Esophagus muscularis mucosa (tissue), 4 donors: ENCODE measurements at regions not wholly inside any gene's neighbourhood (a gene's known extent, or its start where the extent isn't known, plus 50 kb on each side); places are given as distances from the start of the nearest gene placed in this dataset.
"Not testable (repeated sequence)": the region's sequence is repeated elsewhere in the genome, so short reads cannot be mapped to it uniquely, and the experiment has no call there.

Experiments used
- DNase-seq: peaks from one replicate; pipeline ENCODE4 v3.0.0-alpha.2; 2017; ENCODE audit errors: extremely low spot score
- H3K27ac ChIP-seq, 4 donors: fragments of 200-600 bp; sonication (generic); replicated peaks in 1 of 4; 1 replicate in 3 of 4; 2 replicates in 1 of 4; pipeline ENCODE4 v1.5.1; 2016 to 2019; ENCODE audit warnings: mild to moderate bottlenecking in 1 of 4
- H3K27me3 ChIP-seq, 4 donors: fragments of 200-600 bp; sonication (generic); one replicate each; pipeline versions ENCODE4 v1.5.1 to v1.6.0; 2016 to 2019
- H3K36me3 ChIP-seq, 4 donors: fragments of 200-600 bp; sonication (generic); one replicate each; pipeline ENCODE4 v1.5.1; 2016 to 2019
- H3K4me1 ChIP-seq, 4 donors: fragments of 200-600 bp; sonication (generic); one replicate each; pipeline ENCODE4 v1.5.1; 2016 to 2019
- H3K4me3 ChIP-seq, 4 donors: fragments of 200-600 bp; sonication (generic); 1 replicate in 2 of 4; 2 replicates in 2 of 4; pipeline ENCODE4 v1.5.1; 2016 to 2019; ENCODE audit warnings: mild to moderate bottlenecking in 4 of 4, moderate library complexity in 1 of 4
- H3K9me3 ChIP-seq, 4 donors: fragments of 200-600 bp; sonication (generic); 1 replicate in 3 of 4; 2 replicates in 1 of 4; pipeline ENCODE4 v1.5.1; 2016 to 2019
- WGBS: methylation state at CpG from one replicate; pipeline ENCODE4 v1.1.5; 2018; 5-methylcytosine and 5-hydroxymethylcytosine counted together
- intact Hi-C: fragments of 100-400 bp; cut with DNase I; formaldehyde crosslinking; loops from one replicate; pipeline ENCODE4 v1.15.1; 2023

DNA sequence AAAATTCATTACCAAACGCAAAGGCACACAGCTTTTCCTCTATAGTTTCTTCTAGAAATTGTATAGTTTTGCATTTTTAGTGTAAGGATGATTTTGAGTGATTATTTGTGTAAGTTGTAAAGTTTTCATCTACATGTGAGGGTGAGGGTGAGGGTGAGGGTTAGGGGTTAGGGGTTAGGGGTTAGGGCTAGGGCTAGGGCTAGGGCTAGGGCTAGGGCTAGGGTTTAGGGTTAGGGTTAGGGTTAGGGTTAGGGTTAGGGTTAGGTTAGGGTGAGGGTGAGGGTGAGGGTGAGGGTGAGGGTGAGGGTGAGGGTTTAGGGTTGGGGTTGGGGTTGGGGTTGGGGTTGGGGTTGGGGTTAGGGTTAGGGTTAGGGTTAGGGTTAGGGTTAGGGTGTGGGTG lies 167.6 kb downstream of the METRNL start:
- not testable (repeated sequence) for H3K4me3 ChIP-seq, H3K4me1 ChIP-seq

More for the DNA sequence above, 167.6 kb downstream of the METRNL start:
- intact Hi-C loops, H3K9me3 ChIP-seq, H3K27ac ChIP-seq, H3K27me3 ChIP-seq, H3K36me3 ChIP-seq: not testable (repeated sequence)
- WGBS, result no CpG with 5 or more reads among the region's 1 CpG
- DNase-seq, result peak; percentile 91
